A673 (cell line): ENCODE measurements at regions not wholly inside any gene's neighbourhood (a gene's known extent, or its start where the extent isn't known, plus 50 kb on each side); places are given as distances from the start of the nearest gene placed in this dataset.

ENCODE experiments used
- EZH2 ChIP-seq: fragments of 200-600 bp; sonication (generic); IDR thresholded peaks from 2 replicates; pipeline ENCODE4 v1.6.1; 2017; ENCODE audit warnings: borderline replicate concordance, low read depth, mild to moderate bottlenecking, mixed read lengths, antibody characterized with exemption, low read length; ENCODE audit not compliant: poor library complexity, severe bottlenecking
- TF ChIP-seq, protein P1 (sequence below): fragments of 300-800, 200-600 bp; sonication (generic); conservative IDR thresholded peaks from 2 replicates; pipeline ENCODE4 v1.5.1; 2017; ENCODE audit warnings: low read depth, mild to moderate bottlenecking, antibody characterized with exemption, low read length, moderate library complexity, mixed read lengths

- no peak for TF ChIP-seq EZH2
- TF ChIP-seq, protein P1, sequence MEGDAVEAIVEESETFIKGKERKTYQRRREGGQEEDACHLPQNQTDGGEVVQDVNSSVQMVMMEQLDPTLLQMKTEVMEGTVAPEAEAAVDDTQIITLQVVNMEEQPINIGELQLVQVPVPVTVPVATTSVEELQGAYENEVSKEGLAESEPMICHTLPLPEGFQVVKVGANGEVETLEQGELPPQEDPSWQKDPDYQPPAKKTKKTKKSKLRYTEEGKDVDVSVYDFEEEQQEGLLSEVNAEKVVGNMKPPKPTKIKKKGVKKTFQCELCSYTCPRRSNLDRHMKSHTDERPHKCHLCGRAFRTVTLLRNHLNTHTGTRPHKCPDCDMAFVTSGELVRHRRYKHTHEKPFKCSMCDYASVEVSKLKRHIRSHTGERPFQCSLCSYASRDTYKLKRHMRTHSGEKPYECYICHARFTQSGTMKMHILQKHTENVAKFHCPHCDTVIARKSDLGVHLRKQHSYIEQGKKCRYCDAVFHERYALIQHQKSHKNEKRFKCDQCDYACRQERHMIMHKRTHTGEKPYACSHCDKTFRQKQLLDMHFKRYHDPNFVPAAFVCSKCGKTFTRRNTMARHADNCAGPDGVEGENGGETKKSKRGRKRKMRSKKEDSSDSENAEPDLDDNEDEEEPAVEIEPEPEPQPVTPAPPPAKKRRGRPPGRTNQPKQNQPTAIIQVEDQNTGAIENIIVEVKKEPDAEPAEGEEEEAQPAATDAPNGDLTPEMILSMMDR = no peak
Measured at GRCh38 chr4:115844180-115844579, 730.8 kb upstream of the NDST4 start.
